OCI-LY7 (cell line): ENCODE measurements at regions not wholly inside any gene's neighbourhood (a gene's known extent, or its start where the extent isn't known, plus 50 kb on each side); places are given as distances from the start of the nearest gene placed in this dataset.

Experiments
- BruUV-seq: library from RNA; stranded (reverse); fragments of 400-500 nt; replicated peaks from 2 replicates; lab custom pipeline; 2021; lab: Mats Ljungman, UMichigan
- CTCF ChIA-PET: fragments of 300-600 bp; sonication (Branson Sonifier 250); formaldehyde crosslinking; loops from one replicate; lab custom pipeline; 2022; ENCODE audit warnings: antibody characterized with exemption; ENCODE audit not compliant: unreplicated experiment; lab: Charles Lee
- POLR2A ChIA-PET: fragments of 300-600 bp; sonication (Branson Sonifier 250); formaldehyde crosslinking; loops from one replicate; lab custom pipeline; 2022; ENCODE audit warnings: antibody characterized with exemption; lab: Charles Lee
- DNase-seq: peaks from one replicate; pipeline ENCODE4 v3.0.0-alpha.2; 2015; ENCODE audit warnings: low spot score
- H2AFZ ChIP-seq: fragments of 200-600 bp; sonication (generic), shearing (Covaris generic); 2 replicates; pipeline ENCODE4 v1.6.1; 2014; ENCODE audit warnings: mild to moderate bottlenecking, antibody characterized with exemption, low read length, moderate library complexity
- H3K27ac ChIP-seq: fragments of 200-600 bp; sonication (generic); 2 replicates; pipeline ENCODE4 v1.5.1; 2014; ENCODE audit warnings: mixed run types, low read depth, mild to moderate bottlenecking, moderate library complexity, low read length, inconsistent platforms; ENCODE audit not compliant: poor library complexity, severe bottlenecking
- H3K36me3 ChIP-seq: fragments of 200-600 bp; sonication (generic); 2 replicates; pipeline ENCODE4 v1.6.1; 2014; ENCODE audit warnings: mild to moderate bottlenecking, antibody characterized with exemption, low read length, moderate library complexity, mixed read lengths; ENCODE audit not compliant: insufficient read depth
- H3K4me1 ChIP-seq: fragments of 200-600 bp; sonication (generic); 2 replicates; pipeline ENCODE4 v1.5.1; 2014; ENCODE audit warnings: mild to moderate bottlenecking, low read length; ENCODE audit not compliant: insufficient read depth, poor library complexity, severe bottlenecking
- H3K4me2 ChIP-seq: fragments of 200-600 bp; sonication (generic); 2 replicates; pipeline ENCODE4 v1.6.1; 2014; ENCODE audit warnings: mild to moderate bottlenecking, low read length
- H3K4me3 ChIP-seq: fragments of 200-600 bp; sonication (generic); 2 replicates; pipeline ENCODE4 v1.5.1; 2014; ENCODE audit warnings: mild to moderate bottlenecking, low read depth, low read length; ENCODE audit not compliant: poor library complexity, severe bottlenecking
- H3K79me2 ChIP-seq: fragments of 200-600 bp; sonication (generic); 2 replicates; pipeline ENCODE4 v1.6.1; 2016; ENCODE audit warnings: low read depth, mild to moderate bottlenecking, low read length, moderate library complexity, mixed read lengths; ENCODE audit not compliant: insufficient read depth
- H3K9me2 ChIP-seq: fragments of 200-600 bp; sonication (generic); 2 replicates; pipeline ENCODE4 v1.6.1; 2016; ENCODE audit warnings: mild to moderate bottlenecking, low read length, mixed read lengths; ENCODE audit not compliant: insufficient read depth
- H3K9me3 ChIP-seq: fragments of 200-600 bp; sonication (generic); 2 replicates; pipeline ENCODE4 v1.6.1; 2014; ENCODE audit warnings: mild to moderate bottlenecking, mixed run types, low read length, mixed read lengths
- H4K20me1 ChIP-seq: fragments of 200-600 bp; sonication (generic); 2 replicates; pipeline ENCODE4 v1.6.1; 2014; ENCODE audit warnings: mild to moderate bottlenecking, antibody characterized with exemption, low read length, moderate library complexity, mixed read lengths; ENCODE audit not compliant: insufficient read depth
- CTCF ChIP-seq: fragments of 200-600 bp; sonication (generic); conservative IDR thresholded peaks from 2 replicates; pipeline ENCODE4 v1.5.1; 2014; ENCODE audit warnings: mild to moderate bottlenecking, antibody characterized with exemption, low read length, moderate library complexity, mixed read lengths
- EZH2phosphoT487 ChIP-seq: fragments of 200-600 bp; sonication (generic); IDR thresholded peaks from 2 replicates; pipeline ENCODE4 v1.6.1; 2018; ENCODE audit warnings: low read depth, borderline replicate concordance, mild to moderate bottlenecking, mixed run types, antibody characterized with exemption, low read length, moderate library complexity, mixed read lengths
- intact Hi-C: fragments of 100-400 bp; cut with micrococcal nuclease; formaldehyde crosslinking; loops from one replicate; pipeline ENCODE4 v1.10.0; 2022; ENCODE audit not compliant: unreplicated experiment

GRCh38 chr1:72498371-72498770, 216.0 kb upstream of the NEGR1 start:
- ChIA-PET CTCF (interaction anchor here (0.6 kb wide), 1 partner anchor 176 kb away, joined by 3 read pairs; no protein-coding TSS in a partner anchor), POLR2A (no interaction called here)
- no peak for TF ChIP-seq CTCF
- no peak for TF ChIP-seq EZH2phosphoT487

GRCh38 chr1:72489801-72490200, 207.5 kb upstream of the NEGR1 start:
- H3K4me1 ChIP-seq = no peaks in the 10 kb centered on the region
- no TSS peak for BruUV-seq
- POLR2A ChIA-PET = interaction anchor here (0.8 kb wide), 1 partner anchor 581 kb away, joined by 3 read pairs; no protein-coding TSS in a partner anchor
- intact Hi-C loops = no loop called here
- TF ChIP-seq CTCF (no peak), EZH2phosphoT487 (no peak)
- no peaks in the 10 kb centered on the region for H3K36me3 ChIP-seq
- no peaks in the 10 kb centered on the region for H3K9me2 ChIP-seq
- CTCF ChIA-PET = no interaction called here
- H3K27ac ChIP-seq = no peak overlapping the region
- no peak for DNase-seq
- H3K79me2 ChIP-seq = no peaks in the 10 kb centered on the region
- H3K9me3 ChIP-seq = no peaks in the 10 kb centered on the region
- no peak overlapping the region for H3K4me2 ChIP-seq
- no peak overlapping the region for H3K4me3 ChIP-seq
- no peaks in the 10 kb centered on the region for H4K20me1 ChIP-seq
- no peak overlapping the region for H2AFZ ChIP-seq

More at GRCh38 chr1:72498371-72498770, 216.0 kb upstream of the NEGR1 start:
- H3K79me2 ChIP-seq = no peaks in the 10 kb centered on the region
- H3K4me2 ChIP-seq = no peak overlapping the region
- no peaks in the 10 kb centered on the region for H3K9me2 ChIP-seq
- DNase-seq = no peak
- no peaks in the 10 kb centered on the region for H3K36me3 ChIP-seq
- H3K27ac ChIP-seq = no peak overlapping the region
- H3K9me3 ChIP-seq = no peaks in the 10 kb centered on the region
- H3K4me1 ChIP-seq = no peaks in the 10 kb centered on the region
- H4K20me1 ChIP-seq = no peaks in the 10 kb centered on the region
- no peak overlapping the region for H2AFZ ChIP-seq
- BruUV-seq = no TSS peak
- no peak overlapping the region for H3K4me3 ChIP-seq
- intact Hi-C loops = no loop called here

- H3K27ac ChIP-seq = no peak overlapping the region
- BruUV-seq = no TSS peak
- H3K4me1 ChIP-seq = no peaks in the 10 kb centered on the region
- ChIA-PET CTCF (no interaction called here), POLR2A (no interaction called here)
- no peak for DNase-seq
- H4K20me1 ChIP-seq = no peaks in the 10 kb centered on the region
- no peaks in the 10 kb centered on the region for H3K9me2 ChIP-seq
- H3K4me3 ChIP-seq = no peak overlapping the region
- H3K36me3 ChIP-seq = no peaks in the 10 kb centered on the region
- H2AFZ ChIP-seq = no peak overlapping the region
- H3K4me2 ChIP-seq = no peak overlapping the region
- intact Hi-C loops = no loop called here
- no peak for TF ChIP-seq EZH2phosphoT487
- no peak for TF ChIP-seq CTCF
- no peaks in the 10 kb centered on the region for H3K79me2 ChIP-seq
- no peaks in the 10 kb centered on the region for H3K9me3 ChIP-seq
These were observed 203.5 kb upstream of the NEGR1 start for GRCh38 chr1:72485801-72486200.
